ENCODE measurements at regions not wholly inside any gene's neighbourhood (a gene's known extent, or its start where the extent isn't known, plus 50 kb on each side); places are given as distances from the start of the nearest gene placed in this dataset.

- BruUV-seq (replicated peaks): no TSS peak
- TF ChIP-seq ZFX (IDR thresholded peaks at IDR 0.05) (no peak), CBX3 (IDR thresholded peaks at IDR 0.05; ENCODE audit: low read depth) (no peak), RAD21 (IDR thresholded peaks at IDR 0.05; ENCODE audit: low read depth) (no peak), JUND (IDR thresholded peaks at IDR 0.05) (no peak), SRF (IDR thresholded peaks at IDR 0.05; ENCODE audit: low read depth) (no peak), SIN3A (IDR thresholded peaks at IDR 0.05; ENCODE audit: low read depth) (no peak), CTCF (IDR thresholded peaks at IDR 0.05 in 2 of 3, conservative IDR thresholded peaks at IDR 0.05 in 1 of 3; ENCODE audit: borderline replicate concordance in 1 of 3, insufficient read depth in 1 of 3, low read depth in 2 of 3, low read length in 2 of 3) (no peak), SP1 (IDR thresholded peaks at IDR 0.05; ENCODE audit: low read depth) (no peak), POLR2A (IDR thresholded peaks at IDR 0.05; ENCODE audit: borderline replicate concordance, extremely low read depth, insufficient read depth, insufficient read length) (no peak), TCF7L2 (IDR thresholded peaks at IDR 0.05; ENCODE audit: borderline replicate concordance, extremely low read depth, insufficient read depth, insufficient read length) (no peak), YY1 (IDR thresholded peaks at IDR 0.05; ENCODE audit: extremely low read depth, insufficient replicate concordance, low read depth, low read length) (no peak), POLR2AphosphoS5 (IDR thresholded peaks at IDR 0.05; ENCODE audit: low read depth, low read length) (no peak), CEBPB (IDR thresholded peaks at IDR 0.05; ENCODE audit: low read depth) (no peak)
- TF ChIP-seq, protein P1, sequence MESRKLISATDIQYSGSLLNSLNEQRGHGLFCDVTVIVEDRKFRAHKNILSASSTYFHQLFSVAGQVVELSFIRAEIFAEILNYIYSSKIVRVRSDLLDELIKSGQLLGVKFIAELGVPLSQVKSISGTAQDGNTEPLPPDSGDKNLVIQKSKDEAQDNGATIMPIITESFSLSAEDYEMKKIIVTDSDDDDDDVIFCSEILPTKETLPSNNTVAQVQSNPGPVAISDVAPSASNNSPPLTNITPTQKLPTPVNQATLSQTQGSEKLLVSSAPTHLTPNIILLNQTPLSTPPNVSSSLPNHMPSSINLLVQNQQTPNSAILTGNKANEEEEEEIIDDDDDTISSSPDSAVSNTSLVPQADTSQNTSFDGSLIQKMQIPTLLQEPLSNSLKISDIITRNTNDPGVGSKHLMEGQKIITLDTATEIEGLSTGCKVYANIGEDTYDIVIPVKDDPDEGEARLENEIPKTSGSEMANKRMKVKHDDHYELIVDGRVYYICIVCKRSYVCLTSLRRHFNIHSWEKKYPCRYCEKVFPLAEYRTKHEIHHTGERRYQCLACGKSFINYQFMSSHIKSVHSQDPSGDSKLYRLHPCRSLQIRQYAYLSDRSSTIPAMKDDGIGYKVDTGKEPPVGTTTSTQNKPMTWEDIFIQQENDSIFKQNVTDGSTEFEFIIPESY (IDR thresholded peaks at IDR 0.05; ENCODE audit: extremely low read depth, insufficient replicate concordance, low read length): no peak
- no peak overlapping the region for H3K27ac ChIP-seq (ENCODE audit: low read depth, low read length)
- H3K9ac ChIP-seq (ENCODE audit: low read length): no peak overlapping the region
- RAD21 ChIA-PET (ENCODE audit: low non-redundant PET in 1 of 2, low total read pairs in 2 of 2, uncharacterized antibody in 2 of 2, unreplicated experiment in 2 of 2): no interaction called here
- no peaks in the 10 kb centered on the region for H3K9me2 ChIP-seq (ENCODE audit: insufficient read depth)
- CTCF ChIA-PET: no interaction called here
- H3K9me3 ChIP-seq (ENCODE audit: control insufficient read depth in 1 of 2, insufficient read depth in 1 of 2, low read depth in 1 of 2, low read length in 2 of 2): no peaks in the 10 kb centered on the region
- no peaks in the 10 kb centered on the region for H3K79me2 ChIP-seq (ENCODE audit: insufficient read depth, low read length)
- ATAC-seq (no peak), DNase-seq (ENCODE audit: low read depth, low spot score) (no peak)
- H3K4me2 ChIP-seq (ENCODE audit: low read length): no peak overlapping the region
- H3K4me1 ChIP-seq (ENCODE audit: control insufficient read depth in 1 of 2, insufficient read depth in 2 of 2, low read length in 2 of 2): no peaks in the 10 kb centered on the region
- POLR2A ChIA-PET: no interaction called here
- no peak overlapping the region for H2AFZ ChIP-seq (ENCODE audit: low read depth, low read length, poor library complexity, severe bottlenecking)
- intact Hi-C loops (cut with micrococcal nuclease): no loop called here
- H3K27me3 ChIP-seq (ENCODE audit: insufficient read depth, low read length): no peaks in the 10 kb centered on the region
- H3K36me3 ChIP-seq (ENCODE audit: control insufficient read depth in 1 of 2, insufficient read depth in 2 of 2, low read length in 2 of 2): no peaks in the 10 kb centered on the region
- H4K20me1 ChIP-seq (ENCODE audit: insufficient read depth): no peaks in the 10 kb centered on the region
- no peak overlapping the region for H3K4me3 ChIP-seq (replicated peaks in 1 of 2; ENCODE audit: low read depth in 1 of 2, low read length in 2 of 2)
Observed at GRCh38 chr5:130350131-130350530, 445.9 kb downstream of the CHSY3 start.

All from HCT116 (cell line).